ENCODE measurements at regions not wholly inside any gene's neighbourhood (a gene's known extent, or its start where the extent isn't known, plus 50 kb on each side); places are given as distances from the start of the nearest gene placed in this dataset.

GRCh38 chr2:19132967-19133366, 225.5 kb downstream of the OSR1 start:
- no peak for TF ChIP-seq POLR2A (IDR thresholded peaks at IDR 0.05)
- TF ChIP-seq CTCF (IDR thresholded peaks at IDR 0.05) = no peak

Measured in upper lobe of left lung (tissue), 4 donors.